ENCODE measurements at regions not wholly inside any gene's neighbourhood (a gene's known extent, or its start where the extent isn't known, plus 50 kb on each side); places are given as distances from the start of the nearest gene placed in this dataset.

- TF ChIP-seq POLR2AphosphoS5 (IDR thresholded peaks at IDR 0.05), result no peak
- no peak for TF ChIP-seq CTCF (IDR thresholded peaks at IDR 0.05; ENCODE audit: poor library complexity, severe bottlenecking)
- no peak for TF ChIP-seq EZH2 (IDR thresholded peaks at IDR 0.05; ENCODE audit: borderline replicate concordance, insufficient read depth, low read length, poor library complexity, severe bottlenecking)
- TF ChIP-seq RAD21 (conservative IDR thresholded peaks at IDR 0.05), result no peak
- TF ChIP-seq TAF1 (IDR thresholded peaks at IDR 0.05; ENCODE audit: low read depth), result no peak
- TF ChIP-seq MXI1 (conservative IDR thresholded peaks at IDR 0.05; ENCODE audit: poor library complexity, severe bottlenecking), result no peak
Measured at GRCh38 chr2:67727131-67727530, 330.0 kb downstream of the ETAA1 start.

Data from neural cell (in vitro differentiated cells).